HUES48 (cell line): ENCODE measurements at regions not wholly inside any gene's neighbourhood (a gene's known extent, or its start where the extent isn't known, plus 50 kb on each side); places are given as distances from the start of the nearest gene placed in this dataset.

Experiments
- H3K27ac ChIP-seq: one replicate; pipeline ENCODE4 v1.7.0; 2013; ENCODE audit warnings: low read depth, low read length, inconsistent platforms
- H3K27me3 ChIP-seq: 2 replicates; pipeline ENCODE4 v1.6.1; 2013; ENCODE audit warnings: mild to moderate bottlenecking, low read length; ENCODE audit not compliant: control insufficient read depth, insufficient read depth
- H3K36me3 ChIP-seq: 2 replicates; pipeline ENCODE4 v1.6.1; 2013; ENCODE audit warnings: low read length; ENCODE audit not compliant: control insufficient read depth, insufficient read depth
- H3K4me1 ChIP-seq: 2 replicates; pipeline ENCODE4 v1.6.1; 2013; ENCODE audit warnings: mild to moderate bottlenecking, low read length; ENCODE audit not compliant: control insufficient read depth, insufficient read depth
- H3K4me3 ChIP-seq: 2 replicates; pipeline ENCODE4 v1.5.1; 2013; ENCODE audit warnings: mild to moderate bottlenecking, low read depth, low read length
- H3K9ac ChIP-seq: 2 replicates; pipeline ENCODE4 v1.6.1; 2013; ENCODE audit warnings: mild to moderate bottlenecking, low read depth, low read length, moderate library complexity
- H3K9me3 ChIP-seq: 2 replicates; pipeline ENCODE4 v1.6.1; 2013; ENCODE audit warnings: low read length; ENCODE audit not compliant: control insufficient read depth, insufficient read depth

- peaks cover 13% of the 10 kb centered on the region for H3K4me1 ChIP-seq
- no peak overlapping the region for H3K9ac ChIP-seq
- no peak overlapping the region for H3K4me3 ChIP-seq
- H3K36me3 ChIP-seq = no peaks in the 10 kb centered on the region
- no peak overlapping the region for H3K27ac ChIP-seq
- H3K9me3 ChIP-seq = no peaks in the 10 kb centered on the region
- H3K27me3 ChIP-seq = no peaks in the 10 kb centered on the region
Measured at GRCh38 chr3:67765575-67765974, 111.2 kb upstream of the SUCLG2 start.

GRCh38 chr3:67745296-67745695, 90.9 kb upstream of the SUCLG2 start:
- no peak overlapping the region for H3K4me3 ChIP-seq
- H3K9ac ChIP-seq = no peak overlapping the region
- H3K9me3 ChIP-seq = peaks cover 5% of the 10 kb centered on the region; the same call in 1 of the 2 replicates
- no peaks in the 10 kb centered on the region for H3K4me1 ChIP-seq
- no peaks in the 10 kb centered on the region for H3K27me3 ChIP-seq
- H3K27ac ChIP-seq = no peak overlapping the region
- no peaks in the 10 kb centered on the region for H3K36me3 ChIP-seq

- H3K36me3 ChIP-seq = no peaks in the 10 kb centered on the region
- H3K9ac ChIP-seq = no peak overlapping the region
- no peaks in the 10 kb centered on the region for H3K27me3 ChIP-seq
- no peak overlapping the region for H3K4me3 ChIP-seq
- H3K27ac ChIP-seq = no peak overlapping the region
- H3K4me1 ChIP-seq = no peaks in the 10 kb centered on the region
- no peaks in the 10 kb centered on the region for H3K9me3 ChIP-seq
Measured at GRCh38 chr3:67744699-67745098, 90.3 kb upstream of the SUCLG2 start.

GRCh38 chr3:67739851-67740250, 85.4 kb upstream of the SUCLG2 start:
- H3K4me3 ChIP-seq = no peak overlapping the region
- no peaks in the 10 kb centered on the region for H3K9me3 ChIP-seq
- no peak overlapping the region for H3K27ac ChIP-seq
- H3K27me3 ChIP-seq = no peaks in the 10 kb centered on the region
- H3K36me3 ChIP-seq = no peaks in the 10 kb centered on the region
- no peak overlapping the region for H3K9ac ChIP-seq
- H3K4me1 ChIP-seq = no peaks in the 10 kb centered on the region

GRCh38 chr3:67737906-67738865, 83.8 kb upstream of the SUCLG2 start:
- Histone ChIP-seq H3K4me3 (no peak overlapping the region), H3K36me3 (no peaks in the 10 kb centered on the region), H3K27ac (no peak overlapping the region), H3K9me3 (no peaks in the 10 kb centered on the region), H3K4me1 (no peaks in the 10 kb centered on the region), H3K27me3 (no peaks in the 10 kb centered on the region), H3K9ac (no peak overlapping the region)

- no peaks in the 10 kb centered on the region for H3K4me1 ChIP-seq
- H3K9ac ChIP-seq = no peak overlapping the region
- no peaks in the 10 kb centered on the region for H3K9me3 ChIP-seq
- no peaks in the 10 kb centered on the region for H3K27me3 ChIP-seq
- H3K4me3 ChIP-seq = no peak overlapping the region
- no peaks in the 10 kb centered on the region for H3K36me3 ChIP-seq
- no peak overlapping the region for H3K27ac ChIP-seq
Measured at GRCh38 chr3:67737140-67737539, 82.7 kb upstream of the SUCLG2 start.

- Histone ChIP-seq H3K27me3 (no peaks in the 10 kb centered on the region), H3K36me3 (no peaks in the 10 kb centered on the region), H3K9ac (no peak overlapping the region), H3K4me1 (no peaks in the 10 kb centered on the region), H3K9me3 (no peaks in the 10 kb centered on the region), H3K4me3 (no peak overlapping the region), H3K27ac (no peak overlapping the region)
Measured at GRCh38 chr3:67733269-67733950, 79.0 kb upstream of the SUCLG2 start.

- H3K4me1 ChIP-seq = no peaks in the 10 kb centered on the region
- H3K4me3 ChIP-seq = no peak overlapping the region
- H3K9me3 ChIP-seq = peaks cover 17% of the 10 kb centered on the region
- no peaks in the 10 kb centered on the region for H3K36me3 ChIP-seq
- H3K27ac ChIP-seq = no peak overlapping the region
- H3K9ac ChIP-seq = no peak overlapping the region
- H3K27me3 ChIP-seq = no peaks in the 10 kb centered on the region
Measured at GRCh38 chr3:67724434-67724833, 70.0 kb upstream of the SUCLG2 start.

GRCh38 chr3:67723863-67724262, 69.5 kb upstream of the SUCLG2 start:
- Histone ChIP-seq H3K4me1 (no peaks in the 10 kb centered on the region), H3K4me3 (no peak overlapping the region), H3K27ac (no peak overlapping the region), H3K27me3 (no peaks in the 10 kb centered on the region), H3K9me3 (peaks cover 17% of the 10 kb centered on the region), H3K9ac (no peak overlapping the region), H3K36me3 (no peaks in the 10 kb centered on the region)

GRCh38 chr3:67719333-67719732, 64.9 kb upstream of the SUCLG2 start:
- H3K27me3 ChIP-seq = no peaks in the 10 kb centered on the region
- H3K4me1 ChIP-seq = peaks cover 5% of the 10 kb centered on the region; the same call in 1 of the 2 replicates
- no peaks in the 10 kb centered on the region for H3K36me3 ChIP-seq
- H3K4me3 ChIP-seq = no peak overlapping the region
- H3K9me3 ChIP-seq = no peaks in the 10 kb centered on the region
- H3K27ac ChIP-seq = no peak overlapping the region
- H3K9ac ChIP-seq = no peak overlapping the region

GRCh38 chr3:67715971-67716370, 61.6 kb upstream of the SUCLG2 start:
- Histone ChIP-seq H3K27me3 (no peaks in the 10 kb centered on the region), H3K9ac (no peak overlapping the region), H3K27ac (no peak overlapping the region), H3K4me1 (peaks cover 12% of the 10 kb centered on the region; the same call in 1 of the 2 replicates), H3K36me3 (no peaks in the 10 kb centered on the region), H3K4me3 (no peak overlapping the region), H3K9me3 (no peaks in the 10 kb centered on the region)
